H9 (cell line): ENCODE measurements at regions not wholly inside any gene's neighbourhood (a gene's known extent, or its start where the extent isn't known, plus 50 kb on each side); places are given as distances from the start of the nearest gene placed in this dataset.
A peak's percentile ranks its signal among the peaks of the same experiment; 100 is the strongest.

ENCODE experiments used
- DNase-seq: peaks from one replicate; pipeline ENCODE4 v3.0.0-alpha.2; 2017
- H2AFZ ChIP-seq: one replicate; pipeline ENCODE4 v1.6.1; 2013; ENCODE audit warnings: mild to moderate bottlenecking, low read length, control low read depth, moderate library complexity
- H2AK5ac ChIP-seq: 2 replicates; pipeline ENCODE4 v1.6.1; 2013; ENCODE audit warnings: low read length, control low read depth, mixed read lengths; ENCODE audit not compliant: insufficient read length
- H2BK120ac ChIP-seq: one replicate; pipeline ENCODE4 v1.6.1; 2013; ENCODE audit warnings: low read depth, mild to moderate bottlenecking, low read length, control low read depth, inconsistent platforms; ENCODE audit not compliant: poor library complexity, severe bottlenecking
- H2BK12ac ChIP-seq: 2 replicates; pipeline ENCODE4 v1.6.1; 2013; ENCODE audit warnings: low read length, control low read depth, mixed read lengths, low read depth; ENCODE audit not compliant: insufficient read length
- H2BK15ac ChIP-seq: 2 replicates; pipeline ENCODE4 v1.6.1; 2013; ENCODE audit warnings: low read depth, low read length, control low read depth
- H2BK20ac ChIP-seq: one replicate; pipeline ENCODE4 v1.6.1; 2013; ENCODE audit warnings: low read depth, mild to moderate bottlenecking, low read length, control low read depth, inconsistent platforms; ENCODE audit not compliant: poor library complexity, severe bottlenecking
- H2BK5ac ChIP-seq: 2 replicates; pipeline ENCODE4 v1.6.1; 2013; ENCODE audit warnings: low read length, control low read depth, mixed read lengths; ENCODE audit not compliant: insufficient read length
- H3K14ac ChIP-seq: 2 replicates; pipeline ENCODE4 v1.6.1; 2013; ENCODE audit warnings: low read length, control low read depth; ENCODE audit not compliant: insufficient read depth
- H3K18ac ChIP-seq: 2 replicates; pipeline ENCODE4 v1.6.1; 2013; ENCODE audit warnings: low read depth, mild to moderate bottlenecking, mixed read lengths, low read length, control low read depth; ENCODE audit not compliant: insufficient read length
- H3K23ac ChIP-seq: 2 replicates; pipeline ENCODE4 v1.6.1; 2013; ENCODE audit warnings: low read length, control low read depth, mixed read lengths, low read depth; ENCODE audit not compliant: insufficient read length
- H3K23me2 ChIP-seq: 2 replicates; pipeline ENCODE4 v1.6.1; 2013; ENCODE audit warnings: low read depth, mild to moderate bottlenecking, mixed read lengths, low read length, control low read depth; ENCODE audit not compliant: insufficient read length, poor library complexity, severe bottlenecking
- H3K27ac ChIP-seq: 2 replicates; pipeline ENCODE4 v1.5.1; 2013; ENCODE audit warnings: low read length, control low read depth, mixed read lengths, low read depth; ENCODE audit not compliant: insufficient read length
- H3K27me3 ChIP-seq: 2 replicates; pipeline ENCODE4 v1.6.1; 2013; ENCODE audit warnings: low read length, control low read depth, inconsistent platforms; ENCODE audit not compliant: insufficient read depth
- H3K4ac ChIP-seq: 2 replicates; pipeline ENCODE4 v1.6.1; 2013; ENCODE audit warnings: low read depth, mild to moderate bottlenecking, control low read depth, inconsistent platforms, low read length, moderate library complexity
- H3K4me1 ChIP-seq: 2 replicates; pipeline ENCODE4 v1.6.1; 2013; ENCODE audit warnings: low read length, control low read depth, inconsistent platforms; ENCODE audit not compliant: insufficient read depth
- H3K4me2 ChIP-seq: 2 replicates; pipeline ENCODE4 v1.6.1; 2013; ENCODE audit warnings: low read length, control low read depth, mixed read lengths; ENCODE audit not compliant: insufficient read length, insufficient read depth
- H3K56ac ChIP-seq: 2 replicates; pipeline ENCODE4 v1.6.1; 2013; ENCODE audit warnings: low read depth, mild to moderate bottlenecking, mixed read lengths, low read length, control low read depth; ENCODE audit not compliant: insufficient read length
- H3K79me1 ChIP-seq: 2 replicates; pipeline ENCODE4 v1.6.1; 2013; ENCODE audit warnings: low read depth, mild to moderate bottlenecking, moderate library complexity, low read length, control low read depth, inconsistent platforms; ENCODE audit not compliant: insufficient read depth, poor library complexity, severe bottlenecking
- H3K79me2 ChIP-seq: 2 replicates; pipeline ENCODE4 v1.6.1; 2013; ENCODE audit warnings: low read length, control low read depth, inconsistent platforms; ENCODE audit not compliant: insufficient read depth
- H3K9ac ChIP-seq: 2 replicates; pipeline ENCODE4 v1.6.1; 2013; ENCODE audit warnings: low read length, control low read depth, mixed read lengths; ENCODE audit not compliant: insufficient read length; ENCODE audit errors: extremely low read depth
- H3K9me3 ChIP-seq: one replicate; pipeline ENCODE4 v1.6.1; 2013; ENCODE audit warnings: low read depth, low read length, inconsistent platforms; ENCODE audit not compliant: control insufficient read depth
- H3T11ph ChIP-seq: one replicate; pipeline ENCODE4 v1.6.1; 2013; ENCODE audit warnings: mild to moderate bottlenecking, low read length, control low read depth, inconsistent platforms
- H4K20me1 ChIP-seq: one replicate; pipeline ENCODE4 v1.6.1; 2013; ENCODE audit not compliant: control insufficient read depth, insufficient read length, insufficient read depth
- H4K5ac ChIP-seq: 2 replicates; pipeline ENCODE4 v1.6.1; 2013; ENCODE audit warnings: low read depth, mild to moderate bottlenecking, mixed read lengths, low read length, control low read depth; ENCODE audit not compliant: insufficient read length
- H4K8ac ChIP-seq: replicated peaks from 2 replicates; pipeline ENCODE4 v1.6.1; 2013; ENCODE audit warnings: low read length, control low read depth, mixed read lengths, low read depth; ENCODE audit not compliant: insufficient read length
- H4K91ac ChIP-seq: 2 replicates; pipeline ENCODE4 v1.6.1; 2013; ENCODE audit warnings: low read depth, mild to moderate bottlenecking, moderate library complexity, mixed read lengths, low read length, control low read depth; ENCODE audit not compliant: insufficient read length
- H3K27ac Mint-ChIP-seq, 3 experiments: 2 replicates in 2 of 3; 3 replicates in 1 of 3; pipeline ENCODE4 v1.8.0; 2020 to 2021; ENCODE audit warnings: mixed read lengths in 3 of 3, mild to moderate bottlenecking in 1 of 3, moderate library complexity in 1 of 3
- H3K27me3 Mint-ChIP-seq: 2 replicates; pipeline ENCODE4 v1.8.0; 2021; ENCODE audit warnings: low read depth, mild to moderate bottlenecking, moderate library complexity, mixed read lengths
- H3K36me3 Mint-ChIP-seq, 3 experiments: 2 replicates in 2 of 3; 3 replicates in 1 of 3; pipeline ENCODE4 v1.8.0; 2020 to 2021; ENCODE audit warnings: low read depth in 3 of 3, mixed read lengths in 3 of 3; ENCODE audit not compliant: insufficient read depth in 1 of 3
- H3K4me1 Mint-ChIP-seq, 2 experiments: 2 replicates each; pipeline ENCODE4 v1.8.0; 2020; ENCODE audit warnings: mixed read lengths in 2 of 2
- H3K4me3 Mint-ChIP-seq, 2 experiments: 2 replicates in 1 of 2; 3 replicates in 1 of 2; pipeline ENCODE4 v1.8.0; 2020 to 2021; ENCODE audit warnings: mild to moderate bottlenecking in 2 of 2, mixed read lengths in 2 of 2, moderate library complexity in 1 of 2
- H3K9me3 Mint-ChIP-seq, 2 experiments: 2 replicates in 1 of 2; 3 replicates in 1 of 2; pipeline ENCODE4 v1.8.0; 2020; ENCODE audit warnings: mild to moderate bottlenecking in 2 of 2, mixed read lengths in 2 of 2, moderate library complexity in 1 of 2
- CTCF ChIP-seq: fragments of 200-600 bp; sonication (generic); conservative IDR thresholded peaks from 3 replicates; pipeline ENCODE4 v1.8.0; 2021; ENCODE audit warnings: antibody characterized with exemption, mild to moderate bottlenecking
- WGBS: extraction: QIAGEN DNeasy Blood & Tissue Kit; methylation state at CpG from one replicate; pipeline ENCODE4 v1.1.7; 2013; ENCODE audit warnings: missing lambda C conversion rate, low lambda C conversion rate, mixed read lengths; ENCODE audit not compliant: insufficient read length; ENCODE audit errors: extremely low coverage; 5-methylcytosine and 5-hydroxymethylcytosine counted together

GRCh38 chr4:81688085-81688484, 216.4 kb upstream of the RASGEF1B start:
- Histone ChIP-seq H3K79me1 (no peaks in the 10 kb centered on the region), H3K27ac (no peak overlapping the region), H2AK5ac (no peak overlapping the region), H2BK5ac (no peak overlapping the region), H3K9ac (no peak overlapping the region), H4K20me1 (no peaks in the 10 kb centered on the region), H3K79me2 (no peaks in the 10 kb centered on the region), H3K18ac (no peak overlapping the region), H2BK20ac (no peak overlapping the region), H3T11ph (no peak overlapping the region), H3K23me2 (no peaks in the 10 kb centered on the region), H4K91ac (no peak overlapping the region), H3K4me2 (no peak overlapping the region), H4K5ac (no peak overlapping the region), H2BK15ac (no peak overlapping the region), H4K8ac (no peak overlapping the region), H3K4me1 (no peaks in the 10 kb centered on the region), H3K23ac (no peak overlapping the region), H3K56ac (no peak overlapping the region), H3K14ac (no peak overlapping the region), H2BK120ac (no peak overlapping the region), H2BK12ac (no peak overlapping the region), H2AFZ (no peak overlapping the region), H3K27me3 (no peaks in the 10 kb centered on the region), H3K4ac (no peak overlapping the region), H3K9me3 (no peaks in the 10 kb centered on the region)
- Mint-ChIP-seq H3K4me3 (no peak overlapping the region), H3K27ac (no peak overlapping the region), H3K27me3 (no peaks in the 10 kb centered on the region), H3K9me3 (no peaks in the 10 kb centered on the region; a peak in 1 of 5 replicates), H3K36me3 (peaks cover 0 to 6% (median 4%) of the 10 kb centered on the region in 3 experiments; a peak in 3 of 7 replicates), H3K4me1 (peaks cover 8 to 12% of the 10 kb centered on the region in 2 experiments)
- no CpG with 5 or more reads among the region's 4 CpGs for WGBS
- peak; percentile 51 for TF ChIP-seq CTCF
- DNase-seq, result no peak
